ENCODE measurements at regions not wholly inside any gene's neighbourhood (a gene's known extent, or its start where the extent isn't known, plus 50 kb on each side); places are given as distances from the start of the nearest gene placed in this dataset.

DNA sequence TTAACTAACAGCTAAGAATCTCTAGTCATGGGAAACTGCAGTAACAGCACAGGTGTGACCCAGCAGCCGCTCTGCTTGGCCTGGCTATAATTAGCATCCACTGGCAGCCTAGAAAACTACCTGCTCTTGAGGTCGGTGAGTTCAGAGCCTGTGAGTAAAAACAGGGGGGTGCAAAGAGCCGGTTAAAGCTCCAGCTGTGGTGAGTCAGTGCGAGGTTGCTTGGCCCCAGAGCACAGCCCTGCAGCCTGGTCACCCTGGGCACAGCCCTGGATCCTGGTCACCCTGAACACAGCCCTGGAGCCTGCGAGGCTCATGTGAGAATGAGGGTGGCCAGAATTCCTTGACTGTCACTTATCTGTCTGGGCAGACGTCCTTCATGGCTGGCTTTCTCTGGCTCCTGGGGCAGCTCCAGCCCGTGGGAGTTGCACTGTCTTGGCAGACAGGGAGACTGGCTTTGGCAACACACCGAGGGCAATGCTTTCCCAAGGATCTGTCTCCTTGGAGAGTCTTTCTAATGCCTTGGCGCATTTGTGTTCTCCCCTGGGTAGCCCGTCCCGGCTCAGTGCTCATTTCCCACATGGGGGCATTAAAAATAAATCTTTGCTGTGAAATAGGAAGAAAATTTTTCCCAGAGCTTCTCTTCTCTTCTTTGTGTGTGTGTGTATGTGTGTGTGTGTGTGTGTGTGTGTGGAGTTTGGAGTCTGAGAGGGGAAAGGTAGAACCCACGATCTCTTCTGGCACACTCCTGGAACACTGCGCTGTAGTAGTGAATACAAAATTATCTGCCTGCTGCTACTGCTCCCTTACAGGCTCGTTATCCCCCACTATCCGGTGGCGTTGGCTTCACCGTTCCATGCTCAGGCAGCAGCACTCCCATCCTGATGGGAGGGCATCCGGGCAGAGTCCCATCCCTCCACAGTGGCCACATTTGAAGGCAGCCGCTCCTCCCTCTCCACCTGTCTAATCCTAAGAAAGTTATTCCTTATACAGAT, 250.2 kb upstream of the MEX3C start:
- Histone ChIP-seq H3K36me3 (ENCODE audit: control insufficient read depth in 2 of 4, insufficient read depth in 4 of 4, low read length in 3 of 4) (no peaks in the 10 kb centered on the region), H3K4ac (replicated peaks; ENCODE audit: insufficient read length, low read depth, low read length) (no peak overlapping the region), H3K4me2 (ENCODE audit: insufficient read depth in 1 of 2, low read depth in 2 of 2, low read length in 2 of 2) (no peak overlapping the region), H2AFZ (ENCODE audit: low read length) (peak overlapping the region; percentile 21; the same call in 1 of the 2 replicates), H4K20me1 (replicated peaks in 1 of 2; ENCODE audit: control insufficient read depth in 1 of 2, insufficient read depth in 2 of 2, low read length in 2 of 2) (no peaks in the 10 kb centered on the region), H3K56ac (replicated peaks; ENCODE audit: insufficient read length, low read depth, low read length) (no peak overlapping the region), H3K27me3 (replicated peaks in 1 of 4; ENCODE audit: control insufficient read depth in 3 of 4, extremely low read depth in 1 of 4, insufficient read depth in 3 of 4, low read length in 3 of 4) (no peaks in the 10 kb centered on the region; a peak in 1 of 7 replicates), H3K79me1 (ENCODE audit: low read depth, low read length) (no peaks in the 10 kb centered on the region), H3K23me2 (ENCODE audit: low read depth, low read length) (no peaks in the 10 kb centered on the region), H4K91ac (replicated peaks; ENCODE audit: insufficient read length, low read length) (no peak overlapping the region), H3K23ac (ENCODE audit: insufficient read length) (no peak overlapping the region), H2BK15ac (ENCODE audit: low read length) (no peak overlapping the region; the same call in 1 of the 2 replicates), H2BK12ac (ENCODE audit: low read depth, low read length) (no peak overlapping the region), H3K4me1 (replicated peaks in 1 of 4; ENCODE audit: control insufficient read depth in 3 of 4, insufficient read depth in 4 of 4, low read length in 3 of 4) (peaks cover 0 to 7% (median 4%) of the 10 kb centered on the region in 4 experiments; a peak in 4 of 7 replicates), H4K8ac (ENCODE audit: extremely low read depth, insufficient read depth, low read length) (peak overlapping the region; percentile 74; the same call in 1 of the 2 replicates), H2BK120ac (replicated peaks; ENCODE audit: low read depth, low read length) (no peak overlapping the region), H3K4me3 (ENCODE audit: extremely low read depth in 1 of 4, insufficient read depth in 2 of 4, low read depth in 3 of 4, low read length in 4 of 4) (no peak overlapping the region), H3K18ac (ENCODE audit: extremely low read depth, low read length) (no peak overlapping the region), H4K5ac (ENCODE audit: insufficient read length, low read depth, low read length) (no peak overlapping the region), H3K14ac (ENCODE audit: insufficient read length) (no peak overlapping the region), H3K27ac (ENCODE audit: low read depth, low read length) (no peak overlapping the region), H3K9ac (replicated peaks in 1 of 4; ENCODE audit: extremely low read depth in 1 of 4, low read depth in 3 of 4, low read length in 3 of 4) (no peak overlapping the region), H3K79me2 (ENCODE audit: control insufficient read depth in 1 of 2, insufficient read depth in 2 of 2, low read length in 2 of 2) (no peaks in the 10 kb centered on the region), H2BK20ac (ENCODE audit: low read length) (no peak overlapping the region), H2AK5ac (ENCODE audit: low read depth, low read length) (no peak overlapping the region), H3K9me3 (ENCODE audit: insufficient read depth in 2 of 2, low read depth in 1 of 2, low read length in 1 of 2) (no peaks in the 10 kb centered on the region), H2BK5ac (ENCODE audit: low read depth, low read length) (no peak overlapping the region)
- ChIA-PET POLR2A (ENCODE audit: partially characterized antibody) (no interaction called here), CTCF (ENCODE audit: partially characterized antibody) (no interaction called here)
- WGBS, 2 experiments (ENCODE audit: extremely low coverage in 1 of 2, insufficient coverage in 1 of 2, insufficient read length in 1 of 2, insufficient replicate concordance in 2 of 2, low coverage in 1 of 2, low lambda C conversion rate in 2 of 2, missing lambda C conversion rate in 1 of 2) = 76% methylated on average over 19 of the region's 19 CpGs; no CpG with 5 or more reads in 1 of the 2 experiments
- peak in 1 of 2 experiments; percentile 48 for DNase-seq (ENCODE audit: low read depth in 1 of 2, low spot score in 2 of 2)
- FAIRE-seq = no peak
- TF ChIP-seq JUN (IDR thresholded peaks at IDR 0.05; ENCODE audit: low read depth, low read length) = no peak
- TF ChIP-seq EP300 (IDR thresholded peaks at IDR 0.05; ENCODE audit: borderline replicate concordance in 1 of 2, low read depth in 2 of 2, low read length in 2 of 2) = no peak
- TF ChIP-seq, protein P1, sequence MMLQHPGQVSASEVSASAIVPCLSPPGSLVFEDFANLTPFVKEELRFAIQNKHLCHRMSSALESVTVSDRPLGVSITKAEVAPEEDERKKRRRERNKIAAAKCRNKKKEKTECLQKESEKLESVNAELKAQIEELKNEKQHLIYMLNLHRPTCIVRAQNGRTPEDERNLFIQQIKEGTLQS (IDR thresholded peaks at IDR 0.05; ENCODE audit: insufficient read depth, low read depth, low read length) = no peak
- no peak for TF ChIP-seq POLR2AphosphoS5 (IDR thresholded peaks at IDR 0.05; ENCODE audit: low read depth, low read length)
- no peak for TF ChIP-seq TEAD4 (IDR thresholded peaks at IDR 0.05; ENCODE audit: low read depth, low read length)
- TF ChIP-seq SIN3A (conservative IDR thresholded peaks at IDR 0.05 in 1 of 2, IDR thresholded peaks at IDR 0.05 in 1 of 2; ENCODE audit: low read depth in 1 of 2, low read length in 2 of 2) = no peak
- TF ChIP-seq EZH2 (IDR thresholded peaks at IDR 0.05; ENCODE audit: low read depth, low read length, severe bottlenecking) = no peak
- no peak for TF ChIP-seq RXRA (IDR thresholded peaks at IDR 0.05; ENCODE audit: insufficient read depth, low read depth, low read length)
- TF ChIP-seq MAX (IDR thresholded peaks at IDR 0.05) = no peak
- TF ChIP-seq GTF2F1 (IDR thresholded peaks at IDR 0.05; ENCODE audit: borderline replicate concordance, low read depth, low read length) = no peak
- no peak for TF ChIP-seq TAF1 (IDR thresholded peaks at IDR 0.05; ENCODE audit: low read depth, low read length)
